Large intestine (tissue), 3 donors: ENCODE measurements at regions not wholly inside any gene's neighbourhood (a gene's known extent, or its start where the extent isn't known, plus 50 kb on each side); places are given as distances from the start of the nearest gene placed in this dataset.

Experiments used
- DNase-seq, 2 donors: peaks; one replicate each; pipeline versions ENCODE4 v3.0.0 to v3.0.0-alpha.2; 2013
- H3K27ac ChIP-seq: one replicate; pipeline ENCODE4 v1.5.1; 2013; ENCODE audit warnings: low read length
- H3K27me3 ChIP-seq: 2 replicates; pipeline ENCODE4 v1.6.1; 2013; ENCODE audit warnings: low read length; ENCODE audit not compliant: control insufficient read depth, insufficient read depth
- H3K36me3 ChIP-seq: 2 replicates; pipeline ENCODE4 v1.6.1; 2013; ENCODE audit warnings: low read length; ENCODE audit not compliant: control insufficient read depth, insufficient read depth
- H3K4me1 ChIP-seq: one replicate; pipeline ENCODE4 v1.6.1; 2013; ENCODE audit warnings: low read length; ENCODE audit not compliant: control insufficient read depth, insufficient read depth
- H3K4me3 ChIP-seq: one replicate; pipeline ENCODE4 v1.5.1; 2013; ENCODE audit warnings: low read length
- H3K9me3 ChIP-seq: one replicate; pipeline ENCODE4 v1.6.1; 2013; ENCODE audit warnings: mild to moderate bottlenecking, low read depth, low read length, moderate library complexity; ENCODE audit not compliant: control insufficient read depth
- WGBS: methylation state at CpG from one replicate; pipeline ENCODE4 v1.1.5; 2013; ENCODE audit warnings: low lambda C conversion rate; ENCODE audit not compliant: insufficient coverage; 5-methylcytosine and 5-hydroxymethylcytosine counted together

DNA sequence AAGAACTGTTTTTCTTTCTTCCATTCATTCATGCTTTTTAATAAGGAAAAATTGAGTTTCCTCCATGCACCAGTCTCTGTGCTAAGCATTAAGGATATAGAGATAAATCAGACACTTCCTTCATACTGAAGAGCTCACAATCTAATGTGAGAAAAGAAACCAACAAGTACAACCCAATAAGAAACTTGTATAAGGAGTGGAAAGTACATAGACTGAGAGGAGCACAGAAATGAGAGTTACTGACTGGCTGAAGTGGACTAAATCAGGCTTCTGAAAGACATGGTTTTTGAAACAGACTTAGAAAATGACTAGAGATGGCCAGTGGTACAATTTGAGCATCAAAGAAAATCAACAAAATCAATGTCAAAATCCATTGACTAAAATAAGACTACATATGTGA is 524.4 kb downstream of the PLPP3 start:
- H3K4me1 ChIP-seq, result no peaks in the 10 kb centered on the region

DNA sequence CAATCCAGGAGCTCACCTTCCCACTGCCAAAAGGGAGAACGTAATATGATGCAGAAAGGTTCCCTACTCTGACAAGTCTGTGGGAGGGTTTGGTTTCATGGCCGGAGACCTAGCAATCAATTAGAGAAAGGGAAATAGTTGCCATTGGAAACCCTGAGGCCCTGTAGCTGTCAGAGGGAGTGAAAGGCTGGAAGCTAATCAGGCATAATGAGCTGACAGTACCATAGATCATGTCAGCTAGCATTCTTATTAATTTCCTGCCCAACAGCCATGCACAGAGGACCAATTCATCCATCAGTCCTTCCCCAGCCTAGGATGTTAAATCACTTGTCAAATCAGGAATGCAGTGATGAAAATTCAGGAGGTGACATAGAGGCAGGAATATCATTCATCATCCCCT is 527.3 kb downstream of the PLPP3 start:
- DNase-seq, result no peak
- Histone ChIP-seq H3K36me3 (no peaks in the 10 kb centered on the region), H3K9me3 (no peaks in the 10 kb centered on the region), H3K27me3 (no peaks in the 10 kb centered on the region), H3K4me1 (no peaks in the 10 kb centered on the region), H3K4me3 (no peak overlapping the region), H3K27ac (no peak overlapping the region)
- WGBS, result no CpG with 5 or more reads among the region's 2 CpGs

More for the DNA sequence above, 524.4 kb downstream of the PLPP3 start:
- Histone ChIP-seq H3K9me3 (no peaks in the 10 kb centered on the region), H3K27ac (no peak overlapping the region), H3K27me3 (no peaks in the 10 kb centered on the region), H3K4me3 (no peak overlapping the region), H3K36me3 (no peaks in the 10 kb centered on the region)
- no peak for DNase-seq

DNA sequence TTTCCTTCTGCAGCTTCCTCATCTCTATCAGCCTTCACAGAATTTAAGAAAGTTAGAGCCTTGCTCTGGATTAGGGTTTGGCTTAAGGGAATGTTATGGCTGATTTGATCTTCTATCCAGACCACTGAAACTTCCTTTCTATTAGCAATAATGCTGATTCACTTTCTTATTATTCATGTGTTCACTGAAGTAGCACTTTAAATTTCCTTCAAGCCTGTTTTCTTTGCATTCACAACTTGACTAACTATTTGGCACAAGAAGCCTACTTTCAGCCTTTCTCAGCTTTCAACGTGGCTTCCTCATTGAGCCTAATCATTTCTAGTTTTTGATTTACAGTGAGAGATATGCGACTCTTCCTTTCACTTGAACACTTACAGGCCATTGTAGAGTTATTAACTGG is 528.5 kb downstream of the PLPP3 start:
- Histone ChIP-seq H3K4me3 (no peak overlapping the region), H3K27me3 (no peaks in the 10 kb centered on the region), H3K27ac (no peak overlapping the region), H3K4me1 (no peaks in the 10 kb centered on the region), H3K9me3 (no peaks in the 10 kb centered on the region), H3K36me3 (no peaks in the 10 kb centered on the region)
- DNase-seq, result no peak
- WGBS, result no CpG with 5 or more reads among the region's 2 CpGs

DNA sequence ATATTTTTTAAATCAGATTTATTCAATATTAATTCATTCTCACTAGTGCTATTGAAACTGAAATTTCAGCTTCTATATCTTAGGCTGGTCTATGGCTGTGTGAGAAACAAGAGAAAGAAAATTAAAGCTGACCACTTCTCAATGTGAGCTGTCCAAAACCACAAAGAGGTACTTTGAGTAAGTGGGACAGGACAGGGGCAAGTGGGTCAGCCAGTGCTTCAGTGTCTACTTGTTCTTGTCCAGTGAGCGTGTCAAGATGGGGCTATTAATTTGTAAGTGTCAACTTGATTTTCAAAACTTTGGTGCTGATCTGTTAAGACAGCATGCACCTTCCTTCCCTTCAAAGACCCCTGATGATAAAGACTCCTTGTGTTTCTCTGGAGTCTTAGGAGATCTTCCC is 533.9 kb downstream of the PLPP3 start:
- Histone ChIP-seq H3K36me3 (no peaks in the 10 kb centered on the region), H3K4me3 (no peak overlapping the region), H3K9me3 (no peaks in the 10 kb centered on the region), H3K27ac (no peak overlapping the region), H3K27me3 (no peaks in the 10 kb centered on the region), H3K4me1 (no peaks in the 10 kb centered on the region)
- no peak for DNase-seq
- no CpG with 5 or more reads among the region's 1 CpG for WGBS

DNA sequence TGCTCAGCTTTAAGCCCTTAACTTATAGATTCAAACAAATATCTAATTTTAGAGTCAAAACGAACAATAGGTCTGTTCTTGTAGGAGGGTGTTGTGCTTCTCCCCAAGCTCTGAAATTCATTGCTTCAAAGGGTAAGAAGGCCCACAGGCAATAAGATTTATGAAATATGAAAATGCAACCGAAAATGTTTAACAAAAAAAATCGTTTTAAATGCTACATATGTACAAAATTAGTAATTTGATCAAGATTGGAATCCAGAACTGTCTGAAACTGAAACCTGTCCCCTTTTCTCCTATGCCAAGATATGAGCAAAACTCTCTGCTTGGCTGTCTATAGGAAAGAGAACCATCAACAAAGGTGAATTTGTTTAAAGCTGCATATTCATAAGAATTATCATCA is 534.3 kb downstream of the PLPP3 start:
- no peak for DNase-seq
- 89% methylated on average over 3 of the region's 3 CpGs for WGBS
- no peak overlapping the region for H3K4me3 ChIP-seq

DNA sequence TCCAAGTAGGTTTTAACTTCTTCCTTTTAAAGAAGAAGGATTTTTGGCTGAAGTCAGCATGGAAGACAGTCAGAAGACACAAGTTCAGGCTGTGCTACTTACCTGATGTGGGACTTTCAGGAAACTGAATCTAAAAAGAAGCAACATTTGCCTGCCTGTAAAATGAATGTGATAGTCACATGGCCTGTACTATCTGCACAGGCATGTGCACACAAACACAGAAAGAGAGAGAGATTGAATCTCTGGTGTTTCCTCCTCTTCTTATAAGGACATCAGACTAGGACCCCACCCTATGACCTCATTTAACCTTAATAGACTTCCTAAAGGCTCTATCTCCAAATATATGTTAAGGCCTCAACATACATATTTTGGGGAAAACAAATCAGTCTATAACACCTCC is 542.9 kb downstream of the PLPP3 start:
- Histone ChIP-seq H3K4me1 (no peaks in the 10 kb centered on the region), H3K27me3 (no peaks in the 10 kb centered on the region), H3K36me3 (no peaks in the 10 kb centered on the region), H3K27ac (no peak overlapping the region), H3K9me3 (no peaks in the 10 kb centered on the region), H3K4me3 (no peak overlapping the region)
- peak in 1 of 2 donors; percentile 32 for DNase-seq

More for the DNA sequence above, 534.3 kb downstream of the PLPP3 start:
- Histone ChIP-seq H3K27me3 (no peaks in the 10 kb centered on the region), H3K27ac (no peak overlapping the region), H3K9me3 (no peaks in the 10 kb centered on the region), H3K36me3 (no peaks in the 10 kb centered on the region), H3K4me1 (no peaks in the 10 kb centered on the region)

DNA sequence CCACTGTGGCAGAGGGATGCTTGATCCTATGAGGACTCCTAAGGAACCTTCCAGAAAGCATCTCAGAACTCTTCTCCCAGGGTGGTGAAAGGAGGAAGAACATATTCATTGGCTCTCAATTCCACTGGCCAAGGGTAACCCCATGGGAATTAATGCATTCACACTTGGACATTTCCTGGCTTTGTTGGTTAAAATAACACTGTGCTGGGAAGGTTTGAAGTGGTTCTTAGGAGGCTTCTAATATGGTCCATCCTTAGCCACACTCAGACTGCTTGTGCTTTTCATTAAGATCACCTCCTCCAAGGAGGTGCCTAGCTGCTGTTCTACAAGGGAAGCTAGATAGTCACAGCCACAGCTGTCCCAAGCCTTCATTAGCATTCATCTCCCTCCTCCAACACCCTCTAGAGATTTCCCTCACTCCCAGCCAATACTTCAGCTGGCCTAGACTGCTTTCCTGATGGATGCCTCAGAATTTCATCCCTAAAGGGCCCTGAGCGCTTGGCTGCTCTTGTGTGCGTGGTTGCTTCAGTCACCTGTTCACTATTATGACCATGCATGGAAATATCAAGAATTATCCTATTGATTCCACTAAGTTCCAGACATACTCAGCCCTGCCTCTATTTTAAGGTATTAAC is 544.4 kb downstream of the PLPP3 start:
- Histone ChIP-seq H3K27me3 (no peaks in the 10 kb centered on the region), H3K27ac (no peak overlapping the region), H3K4me1 (peaks cover 1% of the 10 kb centered on the region), H3K36me3 (no peaks in the 10 kb centered on the region), H3K4me3 (no peak overlapping the region), H3K9me3 (no peaks in the 10 kb centered on the region)
- DNase-seq, result no peak
- WGBS, result no CpG with 5 or more reads among the region's 2 CpGs

DNA sequence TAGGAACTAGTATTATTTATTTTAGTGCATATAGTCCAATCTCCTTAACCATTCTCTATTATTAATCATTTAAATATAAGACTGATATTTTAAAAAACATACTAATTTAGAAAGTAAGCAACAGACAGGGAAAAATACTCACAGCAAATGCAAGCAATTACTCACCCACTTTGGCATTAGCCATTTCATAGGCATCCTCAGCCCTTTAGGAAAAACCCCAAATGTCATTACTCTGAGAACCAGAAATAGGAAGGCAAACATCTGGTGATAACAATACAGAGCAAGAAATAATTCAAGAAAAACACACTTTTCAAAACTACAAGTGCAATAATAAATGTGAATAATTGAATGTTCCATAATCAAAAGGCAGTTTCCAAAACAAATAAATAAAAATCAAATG is 545.1 kb downstream of the PLPP3 start:
- Histone ChIP-seq H3K27me3 (no peaks in the 10 kb centered on the region), H3K27ac (no peak overlapping the region), H3K4me3 (no peak overlapping the region), H3K4me1 (peaks cover 7% of the 10 kb centered on the region), H3K9me3 (no peaks in the 10 kb centered on the region), H3K36me3 (no peaks in the 10 kb centered on the region)
- no peak for DNase-seq

DNA sequence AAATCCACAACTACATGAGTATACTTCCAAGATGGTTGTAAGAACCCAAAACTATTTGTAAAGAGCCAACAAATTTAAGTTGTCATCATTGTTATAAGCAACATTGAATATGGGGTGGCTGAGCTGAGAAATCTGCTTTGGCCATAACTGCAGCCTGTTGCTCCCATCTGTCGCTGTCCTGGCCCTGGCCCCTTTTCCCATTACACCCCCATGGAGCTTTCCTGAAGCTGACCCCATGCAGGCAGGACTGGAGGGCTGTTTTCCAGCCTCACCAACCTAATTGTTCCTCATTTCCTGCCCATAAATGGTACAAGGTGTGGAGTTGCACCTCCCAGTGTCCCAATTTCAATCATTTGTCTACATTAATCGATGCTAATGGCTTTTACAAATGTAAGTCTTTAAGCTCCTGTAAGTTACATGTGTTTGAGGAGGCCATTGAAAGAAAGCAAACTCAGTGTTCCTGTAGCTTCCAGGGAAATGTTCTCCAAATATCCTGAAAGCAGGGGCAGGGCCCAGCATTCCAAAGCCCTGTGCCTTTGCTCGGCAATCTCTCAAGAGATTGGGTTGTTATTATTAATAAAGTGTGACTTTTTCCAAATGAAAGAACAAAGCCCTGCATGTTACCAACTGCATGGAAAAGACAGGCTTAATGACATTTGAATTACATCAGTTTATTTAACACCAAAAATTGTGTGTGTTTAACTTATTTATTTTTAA is 545.9 kb downstream of the PLPP3 start:
- Histone ChIP-seq H3K27ac (no peak overlapping the region), H3K27me3 (no peaks in the 10 kb centered on the region), H3K36me3 (no peaks in the 10 kb centered on the region), H3K4me1 (peaks cover 7% of the 10 kb centered on the region), H3K4me3 (no peak overlapping the region), H3K9me3 (no peaks in the 10 kb centered on the region)
- DNase-seq, result no peak
- no CpG with 5 or more reads among the region's 3 CpGs for WGBS

DNA sequence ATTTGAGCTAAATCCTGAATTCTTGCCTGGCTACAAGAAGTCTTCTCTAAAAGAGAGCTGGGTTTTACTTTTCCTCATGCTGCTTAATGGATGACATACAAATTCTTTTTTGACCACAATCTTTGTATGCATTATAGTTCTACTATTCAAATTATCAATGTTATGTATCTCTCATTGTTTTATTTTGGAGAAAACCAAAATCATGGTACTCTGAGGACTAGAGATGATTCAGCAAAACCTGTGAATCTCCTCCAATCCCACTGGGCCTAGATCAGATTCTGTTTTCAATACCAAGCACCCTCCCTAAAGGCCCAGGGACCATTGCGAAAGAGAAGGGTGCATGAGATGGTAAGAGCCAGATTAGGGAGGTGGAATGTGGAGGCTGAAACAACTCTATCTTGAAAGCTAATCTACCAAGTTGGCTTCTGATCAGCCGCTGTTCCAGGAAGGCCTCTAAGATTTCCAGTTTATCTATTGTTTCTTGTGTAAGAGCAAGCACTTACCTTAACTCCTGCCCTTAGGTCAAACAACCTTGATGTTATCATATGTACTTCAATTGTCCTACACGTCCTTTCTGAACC is 547.2 kb downstream of the PLPP3 start:
- H3K36me3 ChIP-seq, result no peaks in the 10 kb centered on the region
- no peak overlapping the region for H3K27ac ChIP-seq
- no CpG with 5 or more reads among the region's 3 CpGs for WGBS
- DNase-seq, result peak in 1 of 2 donors; percentile 14
- no peak overlapping the region for H3K4me3 ChIP-seq
- no peaks in the 10 kb centered on the region for H3K9me3 ChIP-seq
- H3K27me3 ChIP-seq, result no peaks in the 10 kb centered on the region
- H3K4me1 ChIP-seq, result peaks cover 7% of the 10 kb centered on the region

DNA sequence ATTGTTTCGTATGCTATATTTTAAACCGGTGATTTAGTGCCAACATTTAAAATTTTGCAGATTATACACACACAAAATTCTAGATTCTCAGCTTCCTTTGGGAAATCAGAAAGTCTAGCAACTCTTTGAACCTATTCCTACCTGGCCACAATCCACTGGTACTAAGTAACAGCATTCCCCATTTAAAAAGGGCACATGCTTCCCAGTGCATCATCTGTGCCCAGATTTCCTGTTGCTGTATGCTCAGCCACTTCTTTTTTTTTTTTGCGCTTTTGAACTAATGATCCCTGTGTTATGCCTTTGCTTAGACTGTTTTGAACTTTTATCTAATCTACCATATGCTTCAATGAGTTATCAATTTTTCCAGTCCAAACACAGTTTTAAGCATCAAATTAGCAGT is 548.4 kb downstream of the PLPP3 start:
- DNase-seq, result no peak
- H3K4me1 ChIP-seq, result peaks cover 7% of the 10 kb centered on the region
- no peak overlapping the region for H3K27ac ChIP-seq
- H3K36me3 ChIP-seq, result no peaks in the 10 kb centered on the region
- WGBS, result 100% methylated on average over 1 of the region's 3 CpGs
- no peaks in the 10 kb centered on the region for H3K27me3 ChIP-seq
- H3K9me3 ChIP-seq, result no peaks in the 10 kb centered on the region
- H3K4me3 ChIP-seq, result no peak overlapping the region
